Osteocyte (in vitro differentiated cells): ENCODE measurements at regions not wholly inside any gene's neighbourhood (a gene's known extent, or its start where the extent isn't known, plus 50 kb on each side); places are given as distances from the start of the nearest gene placed in this dataset.

Experiments used
- DNase-seq: peaks from one replicate; pipeline ENCODE4 v3.0.0; 2021; ENCODE audit warnings: mixed read lengths; ENCODE audit not compliant: unreplicated experiment; ENCODE audit errors: extremely low spot score
- H3K27ac Mint-ChIP-seq: one replicate; pipeline ENCODE4 v1.8.0; 2021; ENCODE audit warnings: mild to moderate bottlenecking, mixed read lengths; ENCODE audit not compliant: unreplicated experiment
- H3K27me3 Mint-ChIP-seq: one replicate; pipeline ENCODE4 v1.8.0; 2021; ENCODE audit warnings: mixed read lengths; ENCODE audit not compliant: unreplicated experiment
- H3K36me3 Mint-ChIP-seq: one replicate; pipeline ENCODE4 v1.8.0; 2021; ENCODE audit warnings: mixed read lengths; ENCODE audit not compliant: unreplicated experiment
- H3K4me1 Mint-ChIP-seq: one replicate; pipeline ENCODE4 v1.8.0; 2021; ENCODE audit warnings: mixed read lengths; ENCODE audit not compliant: unreplicated experiment
- H3K4me3 Mint-ChIP-seq: one replicate; pipeline ENCODE4 v1.8.0; 2021; ENCODE audit warnings: mild to moderate bottlenecking, moderate library complexity, mixed read lengths; ENCODE audit not compliant: unreplicated experiment
- H3K9me3 Mint-ChIP-seq: one replicate; pipeline ENCODE4 v1.8.0; 2021; ENCODE audit warnings: mixed read lengths; ENCODE audit not compliant: unreplicated experiment
- CTCF ChIP-seq: fragments of 200-600 bp; sonication (generic); IDR thresholded peaks from 2 replicates; pipeline ENCODE4 v1.5.0; 2021; ENCODE audit warnings: antibody characterized with exemption, mild to moderate bottlenecking, moderate library complexity

- no peak overlapping the region for H3K4me3 Mint-ChIP-seq
- no peaks in the 10 kb centered on the region for H3K36me3 Mint-ChIP-seq
- peaks cover 46% of the 10 kb centered on the region for H3K4me1 Mint-ChIP-seq
- H3K9me3 Mint-ChIP-seq: no peaks in the 10 kb centered on the region
- H3K27me3 Mint-ChIP-seq: no peaks in the 10 kb centered on the region
- H3K27ac Mint-ChIP-seq: no peak overlapping the region
- no peak for DNase-seq
- TF ChIP-seq CTCF: no peak
Measured at GRCh38 chr2:12453731-12454130, 263.0 kb upstream of the TRIB2 start.

- Mint-ChIP-seq H3K36me3 (no peaks in the 10 kb centered on the region), H3K4me3 (no peak overlapping the region), H3K27ac (peak overlapping the region; percentile 75), H3K9me3 (no peaks in the 10 kb centered on the region), H3K27me3 (no peaks in the 10 kb centered on the region), H3K4me1 (peaks cover 37% of the 10 kb centered on the region)
- no peak for TF ChIP-seq CTCF
- DNase-seq: no peak
Measured at GRCh38 chr2:12455661-12456060, 261.1 kb upstream of the TRIB2 start.

GRCh38 chr2:12456293-12457106, 260.2 kb upstream of the TRIB2 start:
- H3K4me1 Mint-ChIP-seq: peaks cover 34% of the 10 kb centered on the region
- H3K27me3 Mint-ChIP-seq: no peaks in the 10 kb centered on the region
- H3K9me3 Mint-ChIP-seq: no peaks in the 10 kb centered on the region
- DNase-seq: no peak
- H3K36me3 Mint-ChIP-seq: no peaks in the 10 kb centered on the region
- peak overlapping the region; percentile 38 for H3K4me3 Mint-ChIP-seq
- TF ChIP-seq CTCF: no peak
- peak overlapping the region; percentile 78 for H3K27ac Mint-ChIP-seq

- peaks cover 21% of the 10 kb centered on the region for H3K4me1 Mint-ChIP-seq
- H3K9me3 Mint-ChIP-seq: no peaks in the 10 kb centered on the region
- H3K4me3 Mint-ChIP-seq: no peak overlapping the region
- DNase-seq: no peak
- no peaks in the 10 kb centered on the region for H3K27me3 Mint-ChIP-seq
- H3K36me3 Mint-ChIP-seq: no peaks in the 10 kb centered on the region
- no peak for TF ChIP-seq CTCF
- no peak overlapping the region for H3K27ac Mint-ChIP-seq
Measured at GRCh38 chr2:12457831-12458230, 258.9 kb upstream of the TRIB2 start.

GRCh38 chr2:12463189-12463588, 253.5 kb upstream of the TRIB2 start:
- Mint-ChIP-seq H3K4me3 (no peak overlapping the region), H3K4me1 (peaks cover 12% of the 10 kb centered on the region)
- no peak for TF ChIP-seq CTCF

More at GRCh38 chr2:12463189-12463588, 253.5 kb upstream of the TRIB2 start:
- no peaks in the 10 kb centered on the region for H3K36me3 Mint-ChIP-seq
- H3K9me3 Mint-ChIP-seq: no peaks in the 10 kb centered on the region
- no peaks in the 10 kb centered on the region for H3K27me3 Mint-ChIP-seq
- DNase-seq: no peak
- H3K27ac Mint-ChIP-seq: no peak overlapping the region
